MG63 (cell line): ENCODE measurements at regions not wholly inside any gene's neighbourhood (a gene's known extent, or its start where the extent isn't known, plus 50 kb on each side); places are given as distances from the start of the nearest gene placed in this dataset.
"Not testable (repeated sequence)": the region's sequence is repeated elsewhere in the genome, so short reads cannot be mapped to it uniquely, and the experiment has no call there.

Experiments used
- DNase-seq: peaks from one replicate; pipeline ENCODE4 v3.0.0-alpha.2; 2020
- H3K27me3 ChIP-seq: fragments of 250-450 bp; sonication (Bioruptor Pico); 2 replicates; pipeline ENCODE4 v1.5.1; 2020; ENCODE audit warnings: mild to moderate bottlenecking, moderate library complexity
- H3K36me3 ChIP-seq: fragments of 250-450 bp; sonication (Bioruptor Pico); 2 replicates; pipeline ENCODE4 v1.5.1; 2020; ENCODE audit warnings: mild to moderate bottlenecking, moderate library complexity
- H3K4me3 ChIP-seq: fragments of 250-450 bp; sonication (Bioruptor Pico); 2 replicates; pipeline ENCODE4 v1.5.1; 2020; ENCODE audit warnings: mild to moderate bottlenecking, moderate library complexity
- H3K9me3 ChIP-seq: fragments of 250-450 bp; sonication (Bioruptor Pico); 2 replicates; pipeline ENCODE4 v1.5.1; 2020; ENCODE audit warnings: mild to moderate bottlenecking, moderate library complexity

GRCh38 chr12:93235881-93236280, 141.8 kb upstream of the NUDT4 start:
- peaks cover 19% of the 10 kb centered on the region for H3K9me3 ChIP-seq
- H3K4me3 ChIP-seq, result no peak overlapping the region
- no peak for DNase-seq
- H3K36me3 ChIP-seq, result no peaks in the 10 kb centered on the region
- H3K27me3 ChIP-seq, result no peaks in the 10 kb centered on the region

- no peak for DNase-seq
These were observed 140.3 kb upstream of the NUDT4 start for GRCh38 chr12:93237235-93237915.

GRCh38 chr12:93238512-93239262, 139.0 kb upstream of the NUDT4 start:
- DNase-seq, H3K36me3 ChIP-seq: not testable (repeated sequence)
- peaks cover 19% of the 10 kb centered on the region for H3K9me3 ChIP-seq

More at GRCh38 chr12:93237235-93237915, 140.3 kb upstream of the NUDT4 start:
- H3K9me3 ChIP-seq, result peaks cover 19% of the 10 kb centered on the region
- no peaks in the 10 kb centered on the region for H3K27me3 ChIP-seq
- no peaks in the 10 kb centered on the region for H3K36me3 ChIP-seq
- no peak overlapping the region for H3K4me3 ChIP-seq

GRCh38 chr12:93239789-93240188, 137.9 kb upstream of the NUDT4 start:
- H3K9me3 ChIP-seq, result peaks cover 21% of the 10 kb centered on the region
- H3K27me3 ChIP-seq, H3K4me3 ChIP-seq, DNase-seq, H3K36me3 ChIP-seq: not testable (repeated sequence)

More at GRCh38 chr12:93238512-93239262, 139.0 kb upstream of the NUDT4 start:
- not testable (repeated sequence) for H3K4me3 ChIP-seq, H3K27me3 ChIP-seq

GRCh38 chr12:93242154-93242972, 135.4 kb upstream of the NUDT4 start:
- no peaks in the 10 kb centered on the region for H3K36me3 ChIP-seq
- no peaks in the 10 kb centered on the region for H3K27me3 ChIP-seq
- peaks cover 15% of the 10 kb centered on the region for H3K9me3 ChIP-seq
- H3K4me3 ChIP-seq, result no peak overlapping the region
- no peak for DNase-seq

- DNase-seq, result no peak
- Histone ChIP-seq H3K4me3 (no peak overlapping the region), H3K9me3 (peaks cover 8% of the 10 kb centered on the region; the same call in 1 of the 2 replicates)
These were observed 134.4 kb upstream of the NUDT4 start for GRCh38 chr12:93243382-93243688.

GRCh38 chr12:93243689-93244513, 133.8 kb upstream of the NUDT4 start:
- Histone ChIP-seq H3K4me3 (no peak overlapping the region), H3K27me3 (no peaks in the 10 kb centered on the region), H3K9me3 (peaks cover 7% of the 10 kb centered on the region; the same call in 1 of the 2 replicates), H3K36me3 (no peaks in the 10 kb centered on the region)
- no peak for DNase-seq

More at GRCh38 chr12:93243382-93243688, 134.4 kb upstream of the NUDT4 start:
- Histone ChIP-seq H3K36me3 (no peaks in the 10 kb centered on the region), H3K27me3 (no peaks in the 10 kb centered on the region)

- no peaks in the 10 kb centered on the region for H3K36me3 ChIP-seq
- H3K9me3 ChIP-seq, result peaks cover 2% of the 10 kb centered on the region; the same call in 1 of the 2 replicates
- no peak overlapping the region for H3K4me3 ChIP-seq
- no peaks in the 10 kb centered on the region for H3K27me3 ChIP-seq
- DNase-seq, result no peak
These were observed 133.1 kb upstream of the NUDT4 start for GRCh38 chr12:93244514-93245077.

- no peak overlapping the region for H3K4me3 ChIP-seq
- no peaks in the 10 kb centered on the region for H3K27me3 ChIP-seq
- no peaks in the 10 kb centered on the region for H3K36me3 ChIP-seq
- H3K9me3 ChIP-seq, result peaks cover 2% of the 10 kb centered on the region; the same call in 1 of the 2 replicates
- DNase-seq, result no peak
These were observed 132.2 kb upstream of the NUDT4 start for GRCh38 chr12:93245543-93245942.

GRCh38 chr12:93247313-93247991, 130.3 kb upstream of the NUDT4 start:
- H3K9me3 ChIP-seq, result peaks cover 2% of the 10 kb centered on the region; the same call in 1 of the 2 replicates
- H3K27me3 ChIP-seq, result no peaks in the 10 kb centered on the region
- H3K36me3 ChIP-seq, result no peaks in the 10 kb centered on the region
- no peak overlapping the region for H3K4me3 ChIP-seq
- DNase-seq, result no peak

- peaks cover 9% of the 10 kb centered on the region for H3K9me3 ChIP-seq
- no peak for DNase-seq
- H3K4me3 ChIP-seq, result no peak overlapping the region
- no peaks in the 10 kb centered on the region for H3K27me3 ChIP-seq
- no peaks in the 10 kb centered on the region for H3K36me3 ChIP-seq
These were observed 125.5 kb upstream of the NUDT4 start for GRCh38 chr12:93252221-93252620.

- DNase-seq, result no peak
- Histone ChIP-seq H3K27me3 (no peaks in the 10 kb centered on the region), H3K36me3 (no peaks in the 10 kb centered on the region), H3K9me3 (peaks cover 9% of the 10 kb centered on the region), H3K4me3 (no peak overlapping the region)
These were observed 122.8 kb upstream of the NUDT4 start for GRCh38 chr12:93254911-93255310.

- no peak overlapping the region for H3K4me3 ChIP-seq
- H3K9me3 ChIP-seq, result peaks cover 9% of the 10 kb centered on the region
- DNase-seq, result no peak
- no peaks in the 10 kb centered on the region for H3K36me3 ChIP-seq
- H3K27me3 ChIP-seq, result no peaks in the 10 kb centered on the region
These were observed 121.3 kb upstream of the NUDT4 start for GRCh38 chr12:93256256-93256969.

GRCh38 chr12:93261505-93262094, 116.1 kb upstream of the NUDT4 start:
- Histone ChIP-seq H3K36me3 (no peaks in the 10 kb centered on the region), H3K4me3 (no peak overlapping the region), H3K9me3 (no peaks in the 10 kb centered on the region), H3K27me3 (no peaks in the 10 kb centered on the region)
- DNase-seq, result no peak

GRCh38 chr12:93272997-93273396, 104.7 kb upstream of the NUDT4 start:
- Histone ChIP-seq H3K9me3 (no peaks in the 10 kb centered on the region), H3K36me3 (no peaks in the 10 kb centered on the region), H3K4me3 (no peak overlapping the region), H3K27me3 (no peaks in the 10 kb centered on the region)
- DNase-seq, result no peak
